T-helper 17 cell (primary cell): ENCODE measurements at regions not wholly inside any gene's neighbourhood (a gene's known extent, or its start where the extent isn't known, plus 50 kb on each side); places are given as distances from the start of the nearest gene placed in this dataset.

Experiments
- ATAC-seq: fragments of 150-1000 bp; cut with Tn5 transposase; 2 replicates; pipeline ENCODE4 v1.10.0; 2021; ENCODE audit warnings: mild to moderate bottlenecking, moderate library complexity
- DNase-seq, 3 donors: peaks; one replicate each; pipeline versions ENCODE4 v3.0.0 to v3.0.0-alpha.2; 2020 to 2021
- H3K9me3 ChIP-seq: one replicate; pipeline ENCODE4 v1.7.0; 2013; ENCODE audit warnings: low read length, mild to moderate bottlenecking; ENCODE audit not compliant: control insufficient read depth, poor library complexity, severe bottlenecking
- H3K27ac Mint-ChIP-seq: one replicate; pipeline ENCODE4 v1.8.0; 2022; ENCODE audit warnings: mild to moderate bottlenecking, moderate library complexity, mixed read lengths
- H3K27me3 Mint-ChIP-seq: one replicate; pipeline ENCODE4 v1.8.0; 2022; ENCODE audit warnings: mixed read lengths
- H3K36me3 Mint-ChIP-seq: one replicate; pipeline ENCODE4 v1.8.0; 2022; ENCODE audit warnings: low read depth, mixed read lengths
- H3K4me1 Mint-ChIP-seq: one replicate; pipeline ENCODE4 v1.8.0; 2022; ENCODE audit warnings: mild to moderate bottlenecking, mixed read lengths
- H3K4me3 Mint-ChIP-seq: one replicate; pipeline ENCODE4 v1.8.0; 2022; ENCODE audit warnings: mild to moderate bottlenecking, moderate library complexity, mixed read lengths

DNA sequence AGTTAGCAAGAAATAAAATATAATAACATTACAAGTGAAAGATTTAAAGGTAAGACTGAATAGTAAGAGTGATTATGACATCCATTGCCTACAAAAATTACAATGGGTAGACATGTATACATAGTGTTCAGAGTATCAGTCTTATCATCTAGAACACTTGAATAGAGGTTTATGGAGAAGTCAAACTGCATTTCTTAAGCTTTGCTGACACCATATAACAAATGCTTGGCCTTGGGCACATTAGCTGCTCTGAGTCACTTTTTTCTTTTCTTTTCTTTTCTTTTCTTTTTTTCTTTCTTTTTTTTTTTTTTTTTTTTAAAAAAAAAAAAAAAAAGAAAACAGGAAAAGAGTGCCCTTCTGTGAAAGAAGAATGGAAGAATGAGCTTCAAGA, 220.0 kb downstream of the SPCS3 start:
- DNase-seq (no peak), ATAC-seq (no peak)
- H3K9me3 ChIP-seq, result no peaks in the 10 kb centered on the region
- H3K27me3 Mint-ChIP-seq, result no peaks in the 10 kb centered on the region
- H3K4me3 Mint-ChIP-seq, result no peak overlapping the region
- H3K36me3 Mint-ChIP-seq, result no peaks in the 10 kb centered on the region
- no peak overlapping the region for H3K27ac Mint-ChIP-seq
- H3K4me1 Mint-ChIP-seq, result no peaks in the 10 kb centered on the region

DNA sequence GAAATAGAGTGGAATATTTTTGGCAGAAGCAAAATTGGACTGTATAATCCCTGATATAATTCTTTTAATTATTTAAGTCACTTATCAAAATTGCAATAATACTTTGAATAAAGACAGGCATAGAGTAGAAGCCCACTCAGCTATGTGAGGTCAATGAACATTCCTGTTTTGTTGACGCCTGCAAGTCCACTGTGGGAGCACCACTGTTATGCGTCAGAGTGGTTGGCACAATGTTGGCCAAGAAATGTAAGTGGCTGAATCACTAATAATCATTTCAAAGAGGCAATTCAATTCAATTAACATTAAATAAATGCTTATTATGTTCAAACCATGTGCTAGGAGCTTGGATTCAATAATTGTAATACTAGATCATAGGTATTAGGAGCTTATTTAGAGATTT, 221.0 kb downstream of the SPCS3 start:
- no peaks in the 10 kb centered on the region for H3K27me3 Mint-ChIP-seq
- no peak overlapping the region for H3K4me3 Mint-ChIP-seq
- no peaks in the 10 kb centered on the region for H3K36me3 Mint-ChIP-seq
- ATAC-seq, result no peak
- no peak for DNase-seq
- H3K4me1 Mint-ChIP-seq, result no peaks in the 10 kb centered on the region
- no peaks in the 10 kb centered on the region for H3K9me3 ChIP-seq
- no peak overlapping the region for H3K27ac Mint-ChIP-seq

DNA sequence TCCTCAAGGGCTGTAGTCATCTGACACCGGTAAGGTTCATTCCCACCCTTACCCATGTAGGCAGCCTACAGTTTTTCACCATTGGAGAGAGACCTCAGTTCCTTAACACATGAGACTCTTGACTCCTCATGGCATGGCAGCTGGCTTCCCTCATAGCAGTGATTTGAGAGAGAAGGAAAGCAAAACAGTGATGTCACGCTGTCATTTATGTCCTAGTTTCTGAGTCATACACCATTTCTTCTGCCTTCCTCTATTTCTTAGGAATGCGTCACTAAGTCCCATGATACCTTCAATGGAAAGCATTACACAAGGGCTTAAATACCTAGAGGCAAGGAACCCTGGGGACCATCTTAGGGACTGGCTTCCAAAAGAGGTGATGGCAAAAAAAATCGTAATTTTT, 226.1 kb downstream of the SPCS3 start:
- Mint-ChIP-seq H3K4me1 (no peaks in the 10 kb centered on the region), H3K27me3 (no peaks in the 10 kb centered on the region), H3K36me3 (no peaks in the 10 kb centered on the region), H3K27ac (no peak overlapping the region), H3K4me3 (no peak overlapping the region)
- no peak for DNase-seq
- H3K9me3 ChIP-seq, result peaks cover 3% of the 10 kb centered on the region
- no peak for ATAC-seq

DNA sequence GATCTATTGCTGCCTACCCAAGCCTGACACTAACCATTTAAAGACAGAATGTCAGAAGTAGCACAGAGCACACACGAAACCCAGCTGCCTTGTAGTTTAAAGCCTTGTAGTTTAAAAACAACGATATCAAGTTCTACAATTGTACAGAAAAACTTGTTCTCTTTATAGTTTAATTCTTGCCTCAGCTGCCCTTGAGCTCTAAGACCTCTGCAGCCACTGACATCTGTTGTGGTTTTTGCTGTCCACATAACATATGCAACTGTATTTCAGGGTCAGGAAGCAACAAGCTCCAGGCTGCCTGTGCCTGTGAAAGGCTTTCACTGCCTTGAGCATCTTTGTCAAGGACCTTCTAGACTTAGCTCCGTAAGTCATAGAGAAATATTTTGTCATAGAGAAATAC, 227.2 kb downstream of the SPCS3 start:
- Mint-ChIP-seq H3K27ac (no peak overlapping the region), H3K36me3 (no peaks in the 10 kb centered on the region), H3K4me1 (no peaks in the 10 kb centered on the region), H3K27me3 (no peaks in the 10 kb centered on the region), H3K4me3 (no peak overlapping the region)
- DNase-seq (no peak), ATAC-seq (no peak)
- peaks cover 3% of the 10 kb centered on the region for H3K9me3 ChIP-seq

DNA sequence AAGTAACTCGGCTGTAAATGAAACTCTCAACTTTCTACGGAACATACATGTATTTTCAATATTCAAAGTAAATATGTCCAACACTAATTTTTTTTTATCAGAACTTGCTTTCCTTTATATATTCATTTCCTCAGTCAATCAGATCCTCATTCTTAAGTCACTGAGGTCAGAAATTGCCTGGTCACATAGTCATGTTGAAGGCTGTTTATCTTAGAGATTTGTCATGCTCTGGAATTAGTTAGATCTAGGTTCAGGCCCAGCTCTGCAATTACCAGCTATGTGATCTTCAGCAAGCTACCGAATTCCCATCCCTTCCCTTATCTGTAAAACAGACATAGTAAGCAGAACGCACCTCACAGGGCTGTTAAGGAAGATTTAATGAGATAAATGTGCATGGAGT, 228.8 kb downstream of the SPCS3 start:
- DNase-seq, result no peak

DNA sequence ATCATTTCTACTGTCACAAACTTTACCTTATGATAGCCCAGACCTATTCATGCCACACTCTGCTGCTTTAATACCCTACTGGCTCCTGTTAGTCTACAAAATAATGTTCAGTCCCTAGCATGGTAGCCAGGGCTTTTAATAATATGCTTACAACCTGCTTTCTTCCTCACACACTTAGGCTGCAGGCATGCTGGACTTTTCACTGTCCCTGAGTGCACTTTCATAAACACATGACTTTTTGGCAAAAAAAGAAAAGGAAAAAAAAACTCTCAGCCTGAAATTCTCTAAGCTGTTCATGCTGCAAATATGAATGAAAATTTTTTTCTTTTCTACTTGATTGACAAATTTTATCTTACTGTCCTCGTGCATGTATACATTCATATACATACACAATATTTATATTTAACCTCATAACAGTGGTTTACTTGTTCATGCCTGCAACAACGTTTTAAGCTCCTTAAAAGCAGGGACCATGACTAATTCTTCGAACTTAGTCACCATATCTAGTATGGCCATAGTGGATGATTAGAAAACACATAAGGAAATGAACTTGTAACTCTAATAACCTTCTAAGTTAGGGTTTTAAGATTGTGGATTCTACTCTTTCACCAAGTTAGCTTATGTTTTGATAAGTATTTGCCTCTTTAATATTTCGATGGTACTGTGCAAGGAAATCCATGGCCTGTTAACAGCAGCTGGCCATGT, 229.5 kb downstream of the SPCS3 start:
- Mint-ChIP-seq H3K4me3 (no peak overlapping the region), H3K4me1 (no peaks in the 10 kb centered on the region), H3K27me3 (no peaks in the 10 kb centered on the region), H3K27ac (no peak overlapping the region), H3K36me3 (no peaks in the 10 kb centered on the region)
- H3K9me3 ChIP-seq, result peaks cover 3% of the 10 kb centered on the region
- ATAC-seq (no peak), DNase-seq (no peak)

More for the DNA sequence above, 228.8 kb downstream of the SPCS3 start:
- peaks cover 3% of the 10 kb centered on the region for H3K9me3 ChIP-seq
- no peak for ATAC-seq
- Mint-ChIP-seq H3K4me1 (no peaks in the 10 kb centered on the region), H3K27ac (no peak overlapping the region), H3K27me3 (no peaks in the 10 kb centered on the region), H3K36me3 (no peaks in the 10 kb centered on the region), H3K4me3 (no peak overlapping the region)

DNA sequence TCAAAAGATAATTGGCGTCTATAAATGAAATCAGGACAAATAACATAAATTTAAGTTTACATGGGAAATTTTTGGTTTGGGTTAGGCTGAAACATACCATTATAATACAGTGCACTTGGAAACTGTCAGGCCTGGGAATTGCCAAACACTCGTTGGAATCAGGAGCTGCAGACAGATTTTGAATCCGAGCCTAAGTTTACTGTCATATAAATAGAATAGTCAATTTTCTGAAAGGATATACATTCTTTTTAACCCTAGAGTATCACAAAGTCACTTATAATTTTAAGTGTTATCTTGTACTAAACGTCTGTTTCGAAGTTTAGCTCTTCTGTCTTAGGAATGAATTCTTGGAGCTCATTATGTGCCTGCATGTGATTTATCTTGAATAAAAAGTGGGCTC, 234.1 kb downstream of the VEGFC start:
- H3K9me3 ChIP-seq, result no peaks in the 10 kb centered on the region
- H3K27me3 Mint-ChIP-seq, result no peaks in the 10 kb centered on the region
- H3K4me3 Mint-ChIP-seq, result no peak overlapping the region
- no peak overlapping the region for H3K27ac Mint-ChIP-seq
- no peaks in the 10 kb centered on the region for H3K36me3 Mint-ChIP-seq
- DNase-seq (no peak), ATAC-seq (no peak)
- H3K4me1 Mint-ChIP-seq, result no peaks in the 10 kb centered on the region

DNA sequence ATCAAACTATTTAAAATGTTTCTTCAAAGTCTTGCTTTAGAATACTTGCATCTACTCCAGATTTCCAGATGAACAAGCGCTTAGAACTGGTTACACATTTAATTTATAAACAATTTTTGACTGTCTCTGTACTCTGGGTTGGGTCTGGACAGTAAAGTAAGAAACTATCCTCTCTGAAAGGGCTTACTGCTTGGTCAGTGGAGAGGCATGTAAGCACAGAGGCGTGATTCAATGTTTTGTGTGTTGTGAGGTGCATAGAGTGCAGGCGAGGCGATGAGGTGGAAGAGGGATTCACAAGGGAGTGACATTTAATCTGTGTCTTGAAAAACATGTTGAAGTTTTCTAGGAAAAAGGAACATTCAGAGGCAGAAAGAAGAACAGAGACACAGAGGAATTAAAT, 231.4 kb downstream of the VEGFC start:
- Mint-ChIP-seq H3K27me3 (no peaks in the 10 kb centered on the region), H3K4me1 (no peaks in the 10 kb centered on the region)

DNA sequence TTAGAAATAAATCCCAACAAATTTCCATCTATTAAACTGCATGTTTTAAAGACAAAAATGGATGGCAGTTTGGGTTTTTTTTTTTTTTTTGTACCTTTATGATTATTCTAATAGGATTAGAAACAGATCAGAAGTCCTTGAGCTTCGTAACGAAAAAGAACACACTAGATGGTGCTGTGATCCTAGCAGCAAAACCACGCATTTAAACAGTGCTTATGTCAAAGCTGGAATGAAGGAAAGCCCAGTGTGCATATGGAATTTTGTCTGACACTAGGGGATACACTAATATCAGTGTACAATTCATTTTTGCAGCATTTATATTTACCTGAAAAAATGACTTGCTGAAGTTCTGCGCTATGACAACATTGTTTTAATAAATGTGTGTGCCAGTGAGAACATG, 229.1 kb downstream of the VEGFC start:
- ATAC-seq (no peak), DNase-seq (no peak)
- Mint-ChIP-seq H3K27ac (no peak overlapping the region), H3K4me1 (no peaks in the 10 kb centered on the region), H3K36me3 (no peaks in the 10 kb centered on the region), H3K4me3 (no peak overlapping the region), H3K27me3 (no peaks in the 10 kb centered on the region)
- no peaks in the 10 kb centered on the region for H3K9me3 ChIP-seq

More for the DNA sequence above, 231.4 kb downstream of the VEGFC start:
- Mint-ChIP-seq H3K4me3 (no peak overlapping the region), H3K27ac (no peak overlapping the region), H3K36me3 (no peaks in the 10 kb centered on the region)
- no peak for ATAC-seq
- H3K9me3 ChIP-seq, result no peaks in the 10 kb centered on the region
- DNase-seq, result no peak

DNA sequence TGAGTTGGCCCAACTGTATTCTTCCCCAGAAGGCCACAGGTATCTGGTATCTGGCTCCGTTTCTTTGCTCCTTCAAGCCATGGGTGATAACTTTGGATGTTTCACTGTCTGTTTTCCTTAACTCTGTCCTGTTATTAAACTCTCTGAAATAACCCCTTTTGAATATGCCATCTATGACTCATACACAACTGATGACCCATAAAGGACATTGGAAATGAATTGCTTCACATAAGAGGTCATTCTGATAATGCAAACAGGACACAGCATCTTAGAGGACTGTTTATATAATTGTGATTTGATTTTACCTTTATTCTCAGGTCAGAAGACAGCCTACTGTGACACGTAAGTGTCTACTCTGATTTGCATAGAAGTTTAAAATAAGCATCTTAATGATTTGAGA, 227.7 kb downstream of the VEGFC start:
- ATAC-seq (no peak), DNase-seq (no peak)
- Mint-ChIP-seq H3K27ac (no peak overlapping the region), H3K4me3 (no peak overlapping the region), H3K36me3 (no peaks in the 10 kb centered on the region), H3K27me3 (no peaks in the 10 kb centered on the region), H3K4me1 (no peaks in the 10 kb centered on the region)
- H3K9me3 ChIP-seq, result no peaks in the 10 kb centered on the region

DNA sequence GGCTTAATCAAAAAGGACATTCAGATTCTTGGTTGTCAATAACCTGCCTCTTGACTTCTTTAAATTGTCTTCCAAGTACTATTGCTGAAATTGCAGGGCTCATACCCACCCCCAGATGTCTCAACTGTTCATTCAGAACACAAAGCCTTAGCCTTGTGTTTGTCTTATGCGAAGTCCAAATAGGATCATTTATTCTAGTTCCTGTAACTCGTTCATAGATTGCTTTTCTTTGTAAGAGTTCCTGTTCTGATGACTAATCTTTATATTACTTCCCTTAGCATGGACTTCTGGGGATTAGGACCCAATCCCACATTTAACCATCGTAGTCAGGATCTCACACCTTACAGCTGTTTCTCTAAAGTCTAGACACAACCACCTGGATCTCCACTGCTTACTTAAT, 226.0 kb downstream of the VEGFC start:
- Mint-ChIP-seq H3K4me1 (no peaks in the 10 kb centered on the region), H3K36me3 (no peaks in the 10 kb centered on the region), H3K27me3 (no peaks in the 10 kb centered on the region), H3K4me3 (no peak overlapping the region), H3K27ac (no peak overlapping the region)
- H3K9me3 ChIP-seq, result no peaks in the 10 kb centered on the region
- no peak for ATAC-seq
- DNase-seq, result no peak

DNA sequence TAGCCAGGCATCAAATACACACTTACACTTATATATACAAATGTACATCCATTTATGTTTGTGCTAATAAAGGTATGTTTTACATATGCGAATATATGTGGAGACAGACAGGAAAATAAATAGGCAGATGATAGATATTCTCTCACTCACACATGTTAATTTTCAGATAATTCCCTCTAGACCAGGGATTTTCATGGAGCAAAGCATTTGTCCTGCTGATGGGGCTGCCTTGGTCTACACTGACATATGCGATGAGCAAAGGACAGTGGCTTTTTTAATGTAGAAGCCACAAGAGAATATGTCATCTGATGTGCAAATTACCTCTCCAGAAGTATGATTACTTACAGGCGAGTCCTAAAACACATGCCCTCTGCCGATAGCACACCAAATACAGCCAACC, 224.5 kb downstream of the VEGFC start:
- Mint-ChIP-seq H3K4me3 (no peak overlapping the region), H3K4me1 (no peaks in the 10 kb centered on the region), H3K27me3 (no peaks in the 10 kb centered on the region), H3K27ac (no peak overlapping the region), H3K36me3 (no peaks in the 10 kb centered on the region)
- ATAC-seq (no peak), DNase-seq (no peak)
- H3K9me3 ChIP-seq, result no peaks in the 10 kb centered on the region

DNA sequence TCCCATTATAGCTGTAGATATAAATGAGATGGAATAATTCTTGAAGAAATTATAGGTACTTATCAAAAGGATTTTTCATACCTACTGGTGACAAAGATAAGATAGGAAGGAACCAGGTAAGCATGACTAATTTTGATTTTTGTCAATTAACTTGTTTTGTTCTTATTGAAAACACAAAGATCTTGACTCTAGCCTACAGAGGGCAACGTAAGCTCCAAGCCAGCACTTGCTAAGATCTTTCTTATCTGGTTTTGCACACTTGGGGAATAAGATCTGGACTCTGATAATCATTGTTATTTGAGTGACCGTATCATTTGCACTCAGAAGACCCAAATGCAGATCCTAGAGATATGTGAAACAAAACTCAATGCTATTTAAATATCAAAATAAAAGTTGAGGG, 223.4 kb downstream of the VEGFC start:
- DNase-seq, result no peak
- Mint-ChIP-seq H3K36me3 (no peaks in the 10 kb centered on the region), H3K4me3 (no peak overlapping the region), H3K27ac (no peak overlapping the region), H3K4me1 (no peaks in the 10 kb centered on the region), H3K27me3 (no peaks in the 10 kb centered on the region)
- H3K9me3 ChIP-seq, result no peaks in the 10 kb centered on the region
- no peak for ATAC-seq

DNA sequence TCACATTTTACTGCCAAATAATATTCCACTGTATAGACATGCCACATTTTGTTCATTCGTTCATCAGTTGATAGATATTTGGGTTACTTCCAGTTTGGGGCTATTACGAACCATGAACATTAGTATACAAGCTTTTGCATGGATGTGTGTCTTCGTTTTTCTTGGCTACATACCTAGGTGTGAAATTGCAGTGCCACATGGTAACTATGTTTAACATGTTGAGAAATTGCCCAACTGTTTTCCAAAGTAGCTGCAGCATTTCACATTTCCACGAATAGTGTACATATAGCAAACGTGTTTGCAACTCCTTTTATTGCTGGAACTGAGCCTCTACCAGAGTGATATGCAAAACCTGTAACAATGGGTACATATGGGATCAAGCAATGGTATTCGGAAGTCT, 221.5 kb downstream of the VEGFC start:
- Mint-ChIP-seq H3K27ac (no peak overlapping the region), H3K4me3 (no peak overlapping the region), H3K4me1 (no peaks in the 10 kb centered on the region), H3K27me3 (no peaks in the 10 kb centered on the region), H3K36me3 (no peaks in the 10 kb centered on the region)
- ATAC-seq (no peak), DNase-seq (no peak)
- H3K9me3 ChIP-seq, result no peaks in the 10 kb centered on the region
